Gastroesophageal sphincter (tissue), 3 donors: ENCODE measurements at regions not wholly inside any gene's neighbourhood (a gene's known extent, or its start where the extent isn't known, plus 50 kb on each side); places are given as distances from the start of the nearest gene placed in this dataset.

Source experiments
- CTCF ChIP-seq, 4 experiments: fragments of 200-600 bp in 2 of 4; fragments of 450-650 bp in 2 of 4; sonication (generic) in 1 of 4; IDR thresholded peaks; one replicate each; pipeline ENCODE4 v1.5.1; 2017 to 2019; ENCODE audit warnings: antibody characterized with exemption in 4 of 4, mild to moderate bottlenecking in 2 of 4, moderate library complexity in 2 of 4
- POLR2A ChIP-seq, 2 donors: fragments of 450-650 bp; IDR thresholded peaks; one replicate each; pipeline ENCODE4 v1.6.1; 2017; ENCODE audit warnings: antibody characterized with exemption in 2 of 2, mild to moderate bottlenecking in 2 of 2, moderate library complexity in 1 of 2

DNA sequence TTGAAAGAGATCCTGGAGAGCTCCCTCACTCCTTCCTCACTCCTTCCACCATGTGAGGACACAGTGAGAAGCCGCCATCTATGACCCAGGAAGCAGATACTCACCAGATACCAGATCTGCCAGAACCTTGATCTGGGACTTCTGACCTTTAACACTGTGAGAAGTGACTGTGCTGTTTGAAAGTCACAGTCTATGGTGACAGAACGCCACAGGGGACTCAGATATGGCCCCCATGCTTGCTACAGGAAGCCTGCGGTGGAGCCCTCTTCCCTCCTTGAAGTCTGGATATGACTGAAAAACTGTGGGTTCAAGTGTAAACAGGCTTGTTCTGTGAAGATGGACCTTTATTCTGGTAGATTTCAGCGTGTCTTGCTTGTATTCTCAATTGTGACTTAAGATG, 297.8 kb downstream of the KLF6 start:
- no peak for TF ChIP-seq POLR2A (IDR thresholded peaks at IDR 0.05)
- TF ChIP-seq CTCF (IDR thresholded peaks at IDR 0.05): no peak
